Heart left ventricle (tissue), 16 donors: ENCODE measurements at regions not wholly inside any gene's neighbourhood (a gene's known extent, or its start where the extent isn't known, plus 50 kb on each side); places are given as distances from the start of the nearest gene placed in this dataset.

Source experiments
- ATAC-seq, 4 donors: fragments of 200-7000 bp; cut with Tn5 transposase; one replicate each; pipeline ENCODE4 v1.9.1; 2020 to 2022; ENCODE audit warnings: moderate library complexity in 4 of 4, mild to moderate bottlenecking in 3 of 4, moderate number of reproducible peaks in 1 of 4
- DNase-seq, 5 donors: peaks; one replicate each; pipeline ENCODE4 v3.0.0-alpha.2; 2020
- H3K27ac ChIP-seq, 12 donors: fragments of 200-600 bp; sonication (generic) in 4 of 12; one replicate each; pipeline versions ENCODE4 v1.5.0 to v1.8.0; 2016 to 2022; ENCODE audit warnings: mild to moderate bottlenecking in 2 of 12
- H3K27me3 ChIP-seq, 9 donors: fragments of 200-600 bp; sonication (generic) in 2 of 9; one replicate each; pipeline versions ENCODE4 v1.5.1 to v1.8.0; 2016 to 2022; ENCODE audit warnings: mild to moderate bottlenecking in 3 of 9
- H3K36me3 ChIP-seq, 9 donors: fragments of 200-600 bp; sonication (generic) in 2 of 9; one replicate each; pipeline versions ENCODE4 v1.5.0 to v1.8.0; 2018 to 2022; ENCODE audit warnings: mild to moderate bottlenecking in 2 of 9
- H3K4me1 ChIP-seq, 12 donors: fragments of 200-600 bp; sonication (generic) in 4 of 12; one replicate each; pipeline versions ENCODE4 v1.5.0 to v1.8.0; 2016 to 2022; ENCODE audit warnings: mild to moderate bottlenecking in 3 of 12
- H3K4me3 ChIP-seq, 12 donors: fragments of 200-600 bp; sonication (generic) in 4 of 12; one replicate each; pipeline versions ENCODE4 v1.5.0 to v1.8.0; 2017 to 2022; ENCODE audit warnings: mild to moderate bottlenecking in 9 of 12, moderate library complexity in 4 of 12
- H3K9me3 ChIP-seq, 12 donors: fragments of 200-600 bp; sonication (generic) in 4 of 12; one replicate each; pipeline versions ENCODE4 v1.5.0 to v1.8.0; 2016 to 2022; ENCODE audit warnings: mild to moderate bottlenecking in 1 of 12
- POLR2A ChIP-seq, 2 donors: fragments of 450-650 bp; IDR thresholded peaks; one replicate each; pipeline ENCODE4 v1.6.1; 2017; ENCODE audit warnings: antibody characterized with exemption in 2 of 2, mild to moderate bottlenecking in 2 of 2, moderate library complexity in 2 of 2
- WGBS, 4 donors: extraction: QIAGEN DNeasy Blood & Tissue Kit in 2 of 4; methylation state at CpG; one replicate each; pipeline versions ENCODE4 v1.1.5 to v1.1.7; 2013 to 2018; 5-methylcytosine and 5-hydroxymethylcytosine counted together
- intact Hi-C, 10 donors: fragments of 100-400 bp; cut with DNase I; formaldehyde crosslinking; loops; one replicate each; pipeline versions ENCODE4 v1.11.1 to v1.14.2; 2022
- TF ChIP-seq, protein P1 (sequence below), 12 donors: fragments of 200-600 bp; sonication (generic) in 4 of 12; IDR thresholded peaks; one replicate each; pipeline versions ENCODE4 v1.5.0 to v1.8.0; 2018 to 2022; ENCODE audit warnings: antibody characterized with exemption in 12 of 12, mild to moderate bottlenecking in 5 of 12
- donor health status: ischemic (EF 13 %, LVEDD 7.1; RV severe dilation, severe dysfunction).
- donor health status: healthy with polysubstance abuse.
- donor health status: DM: no; HTN: yes; CAD: no.
- donor health status: DM: no; HTN: no; CAD: no.
- donor health status: ischemic (EF 25% LVEDD 6.9; RV normal size, moderate dysfunction).
- donor health status: ischemic (EF 25% LVEDD 5.7; RV mildly dilated, moderate dysfunction).
- donor health status: healthy.
- donor health status: DM: yes; HTN: yes; CAD: no.
- donor health status: ischemic (EF 35%, LVEDD 5.7; RV mildly dilated, moderate dysfunction).
- donor health status: nonischemic (EF 11% LVEDD 7.7; RV severe dilation, severe dysfunction).
- donor health status: DM: yes; HTN: yes; CAD: no.
- donor health status: PGD.
- donor health status: ischemic (EF 29% LVEDD 5.4; RV normal size, mild dysfunction).
- donor health status: nonischemic (EF 23%, LVEDD 6.1; RV moderate dilation, normal function).

DNA sequence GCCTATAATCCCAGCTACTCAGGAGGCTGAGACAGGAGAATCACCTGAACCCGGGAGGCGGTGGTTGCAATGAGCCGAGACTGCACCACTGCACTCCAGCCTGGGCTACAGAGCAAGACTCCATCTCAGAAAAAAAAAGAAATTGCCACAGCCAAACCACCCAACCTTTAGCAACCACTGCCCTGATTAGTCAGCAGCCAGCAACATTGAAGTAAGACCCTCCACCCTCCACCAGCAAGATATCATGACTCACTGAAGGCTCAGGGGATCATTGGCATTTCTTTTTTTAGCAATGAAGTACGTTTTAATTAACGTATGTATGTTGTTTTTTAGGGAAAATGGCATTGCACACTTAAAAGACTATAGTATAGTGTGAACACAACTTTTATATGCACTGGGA lies 349.1 kb upstream of the ACVR2A start:
- intact Hi-C loops = no loop called here
- Histone ChIP-seq H3K27ac (no peak overlapping the region), H3K4me1 (peaks cover 0 to 8% (median 0%) of the 10 kb centered on the region in 12 donors), H3K36me3 (no peaks in the 10 kb centered on the region), H3K4me3 (no peak overlapping the region), H3K27me3 (no peaks in the 10 kb centered on the region), H3K9me3 (peaks cover 0 to 6% (median 0%) of the 10 kb centered on the region in 12 donors)
- ATAC-seq (no peak), DNase-seq (no peak)
- TF ChIP-seq, protein P1, sequence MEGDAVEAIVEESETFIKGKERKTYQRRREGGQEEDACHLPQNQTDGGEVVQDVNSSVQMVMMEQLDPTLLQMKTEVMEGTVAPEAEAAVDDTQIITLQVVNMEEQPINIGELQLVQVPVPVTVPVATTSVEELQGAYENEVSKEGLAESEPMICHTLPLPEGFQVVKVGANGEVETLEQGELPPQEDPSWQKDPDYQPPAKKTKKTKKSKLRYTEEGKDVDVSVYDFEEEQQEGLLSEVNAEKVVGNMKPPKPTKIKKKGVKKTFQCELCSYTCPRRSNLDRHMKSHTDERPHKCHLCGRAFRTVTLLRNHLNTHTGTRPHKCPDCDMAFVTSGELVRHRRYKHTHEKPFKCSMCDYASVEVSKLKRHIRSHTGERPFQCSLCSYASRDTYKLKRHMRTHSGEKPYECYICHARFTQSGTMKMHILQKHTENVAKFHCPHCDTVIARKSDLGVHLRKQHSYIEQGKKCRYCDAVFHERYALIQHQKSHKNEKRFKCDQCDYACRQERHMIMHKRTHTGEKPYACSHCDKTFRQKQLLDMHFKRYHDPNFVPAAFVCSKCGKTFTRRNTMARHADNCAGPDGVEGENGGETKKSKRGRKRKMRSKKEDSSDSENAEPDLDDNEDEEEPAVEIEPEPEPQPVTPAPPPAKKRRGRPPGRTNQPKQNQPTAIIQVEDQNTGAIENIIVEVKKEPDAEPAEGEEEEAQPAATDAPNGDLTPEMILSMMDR (IDR thresholded peaks at IDR 0.05) = no peak
- TF ChIP-seq POLR2A (IDR thresholded peaks at IDR 0.05) = no peak
- 77 to 93% (median 90%) methylated on average over 5 of the region's 5 CpGs for WGBS, 4 donors

DNA sequence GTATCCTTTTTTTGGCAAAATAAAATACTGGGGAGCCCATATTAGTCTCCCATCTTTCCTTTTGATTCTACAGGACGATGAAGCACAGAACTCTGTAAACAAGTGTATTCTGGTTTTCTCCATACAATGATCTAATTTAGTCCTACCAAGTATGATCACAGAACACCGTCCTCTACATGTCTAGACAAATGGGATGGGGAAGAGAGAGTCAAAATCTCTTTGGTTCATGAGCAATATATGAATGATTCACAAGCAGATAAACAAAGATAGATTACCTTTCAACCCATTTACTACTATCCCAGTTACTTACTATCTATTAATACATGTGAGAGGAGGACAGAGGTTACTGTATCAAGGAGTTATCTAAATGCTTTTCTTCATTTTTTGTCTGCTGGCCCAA lies 352.4 kb upstream of the ACVR2A start:
- Histone ChIP-seq H3K27ac (no peak overlapping the region), H3K4me1 (no peaks in the 10 kb centered on the region), H3K36me3 (no peaks in the 10 kb centered on the region), H3K4me3 (no peak overlapping the region), H3K27me3 (peaks cover 0 to 8% (median 0%) of the 10 kb centered on the region in 9 donors), H3K9me3 (peaks cover 0 to 6% (median 0%) of the 10 kb centered on the region in 12 donors)
- no peak for ATAC-seq
- WGBS, 4 donors = 86 to 93% (median 87%) methylated on average over 2 of the region's 2 CpGs
- intact Hi-C loops = no loop called here
- TF ChIP-seq POLR2A (IDR thresholded peaks at IDR 0.05) = no peak
- TF ChIP-seq, protein P1 (IDR thresholded peaks at IDR 0.05) = no peak
- DNase-seq = no peak

DNA sequence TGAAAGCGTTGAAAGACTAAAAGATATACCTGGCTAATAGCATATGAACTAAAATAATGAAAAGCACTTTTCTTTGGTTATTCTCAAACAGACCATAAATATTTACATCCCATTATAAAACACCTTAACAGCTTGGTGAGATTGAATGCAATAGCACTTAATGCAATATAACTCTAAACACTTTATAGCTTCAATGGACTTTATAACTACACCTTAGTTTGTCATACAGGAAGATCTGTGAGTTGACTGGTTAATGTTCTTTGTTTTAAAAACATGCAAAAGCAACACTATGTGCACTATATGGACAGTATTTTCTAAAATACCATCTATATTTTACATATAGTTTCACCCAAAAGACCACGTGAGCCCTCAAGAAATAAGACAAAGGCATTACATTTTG lies 353.3 kb upstream of the ACVR2A start:
- no peak overlapping the region for H3K4me3 ChIP-seq
- intact Hi-C loops = no loop called here
- H3K27ac ChIP-seq = no peak overlapping the region
- no peak for TF ChIP-seq POLR2A (IDR thresholded peaks at IDR 0.05)
- TF ChIP-seq, protein P1 (IDR thresholded peaks at IDR 0.05) = no peak
- no peak for ATAC-seq
- WGBS, 4 donors = 90 to 96% (median 93%) methylated on average over 2 of the region's 2 CpGs
- H3K4me1 ChIP-seq = no peaks in the 10 kb centered on the region
- no peak for DNase-seq
- H3K36me3 ChIP-seq = no peaks in the 10 kb centered on the region
- H3K9me3 ChIP-seq = peaks cover 0 to 6% (median 0%) of the 10 kb centered on the region in 12 donors
- H3K27me3 ChIP-seq = peaks cover 0 to 10% (median 0%) of the 10 kb centered on the region in 9 donors

DNA sequence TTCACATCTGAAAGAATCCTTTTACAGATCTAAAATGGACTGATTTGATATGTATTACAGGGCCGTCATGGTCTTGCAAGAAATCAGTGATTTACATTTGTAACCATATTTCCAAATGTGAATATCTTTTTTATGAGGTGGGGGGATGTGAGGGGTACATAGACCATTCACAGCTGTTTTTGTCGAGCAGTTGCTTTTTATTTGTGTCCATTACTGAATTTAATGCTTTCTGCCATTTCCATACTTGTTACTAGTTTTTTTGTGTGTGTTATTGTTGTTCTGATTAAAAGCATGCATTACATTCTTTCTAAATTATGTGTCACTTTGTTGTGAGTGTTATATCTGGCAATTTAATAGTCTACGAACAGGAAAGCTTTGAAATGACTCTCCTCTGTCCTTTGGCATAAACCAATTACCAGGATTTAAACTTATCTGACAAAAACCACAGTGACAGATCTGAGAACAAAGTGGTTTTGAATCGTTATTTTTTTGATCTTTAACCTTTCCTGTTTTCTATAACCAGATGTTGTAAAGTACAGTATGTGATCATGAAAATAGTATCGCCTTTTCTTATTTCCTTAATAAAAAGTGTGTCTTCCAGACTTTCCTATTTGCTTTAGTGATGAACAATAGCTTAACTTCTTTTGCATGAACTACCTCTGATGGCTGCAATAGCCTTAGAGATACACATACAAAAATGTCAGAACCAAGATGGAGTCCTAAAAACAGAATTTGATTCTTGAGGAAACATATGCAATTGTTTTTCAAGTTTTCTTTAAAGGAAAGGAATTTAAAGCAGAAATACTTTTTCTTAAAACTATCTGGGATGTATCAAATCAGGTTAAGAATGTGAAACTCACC lies 354.2 kb upstream of the ACVR2A start:
- H3K27ac ChIP-seq = no peak overlapping the region
- H3K4me3 ChIP-seq = no peak overlapping the region
- DNase-seq = no peak
- H3K9me3 ChIP-seq = peaks cover 0 to 6% (median 0%) of the 10 kb centered on the region in 12 donors
- H3K36me3 ChIP-seq = no peaks in the 10 kb centered on the region
- TF ChIP-seq, protein P1 (IDR thresholded peaks at IDR 0.05) = no peak
- no peak for TF ChIP-seq POLR2A (IDR thresholded peaks at IDR 0.05)
- H3K4me1 ChIP-seq = peaks cover 0 to 1% (median 0%) of the 10 kb centered on the region in 12 donors
- intact Hi-C loops = no loop called here
- no peak for ATAC-seq
- WGBS, 4 donors = 56 to 62% (median 60%) methylated on average over 5 of the region's 5 CpGs
- H3K27me3 ChIP-seq = peaks cover 0 to 10% (median 0%) of the 10 kb centered on the region in 9 donors
